Uterus (tissue), 2 donors: ENCODE measurements at regions not wholly inside any gene's neighbourhood (a gene's known extent, or its start where the extent isn't known, plus 50 kb on each side); places are given as distances from the start of the nearest gene placed in this dataset.

Experiments
- CTCF ChIP-seq, 4 experiments: fragments of 200-600 bp in 2 of 4; fragments of 450-650 bp in 2 of 4; sonication (generic) in 2 of 4; IDR thresholded peaks; one replicate each; pipeline ENCODE4 v1.5.1; 2016 to 2019; ENCODE audit warnings: antibody characterized with exemption in 4 of 4, mild to moderate bottlenecking in 2 of 4, moderate library complexity in 1 of 4
- POLR2A ChIP-seq, 2 donors: fragments of 450-650 bp; IDR thresholded peaks; one replicate each; pipeline ENCODE4 v1.6.1; 2016; ENCODE audit warnings: antibody characterized with exemption in 2 of 2, mild to moderate bottlenecking in 1 of 2, moderate library complexity in 1 of 2

DNA sequence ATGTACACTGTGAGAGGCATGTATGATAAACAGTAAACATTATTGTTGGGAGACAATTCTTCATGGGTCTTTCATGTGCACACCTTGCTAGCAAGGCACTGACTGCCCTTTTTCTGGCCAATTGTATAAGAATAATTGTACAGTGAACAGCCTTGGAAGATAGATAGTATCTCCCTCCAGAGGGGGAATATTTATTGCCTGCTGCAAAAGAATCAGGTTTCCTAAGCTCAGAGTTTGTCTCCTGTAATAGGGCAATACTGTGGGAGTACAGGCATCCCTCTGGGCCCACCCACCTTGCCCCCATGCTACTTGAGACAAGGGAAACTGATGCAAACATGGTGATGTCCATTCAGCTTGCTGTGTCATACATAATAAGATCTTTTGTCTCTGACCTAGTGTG, 442.2 kb downstream of the HDGFL1 start:
- TF ChIP-seq CTCF (IDR thresholded peaks at IDR 0.05): no peak
- no peak for TF ChIP-seq POLR2A (IDR thresholded peaks at IDR 0.05)
